ENCODE measurements at regions not wholly inside any gene's neighbourhood (a gene's known extent, or its start where the extent isn't known, plus 50 kb on each side); places are given as distances from the start of the nearest gene placed in this dataset.
"Not testable (repeated sequence)": the region's sequence is repeated elsewhere in the genome, so short reads cannot be mapped to it uniquely, and the experiment has no call there.

DNA sequence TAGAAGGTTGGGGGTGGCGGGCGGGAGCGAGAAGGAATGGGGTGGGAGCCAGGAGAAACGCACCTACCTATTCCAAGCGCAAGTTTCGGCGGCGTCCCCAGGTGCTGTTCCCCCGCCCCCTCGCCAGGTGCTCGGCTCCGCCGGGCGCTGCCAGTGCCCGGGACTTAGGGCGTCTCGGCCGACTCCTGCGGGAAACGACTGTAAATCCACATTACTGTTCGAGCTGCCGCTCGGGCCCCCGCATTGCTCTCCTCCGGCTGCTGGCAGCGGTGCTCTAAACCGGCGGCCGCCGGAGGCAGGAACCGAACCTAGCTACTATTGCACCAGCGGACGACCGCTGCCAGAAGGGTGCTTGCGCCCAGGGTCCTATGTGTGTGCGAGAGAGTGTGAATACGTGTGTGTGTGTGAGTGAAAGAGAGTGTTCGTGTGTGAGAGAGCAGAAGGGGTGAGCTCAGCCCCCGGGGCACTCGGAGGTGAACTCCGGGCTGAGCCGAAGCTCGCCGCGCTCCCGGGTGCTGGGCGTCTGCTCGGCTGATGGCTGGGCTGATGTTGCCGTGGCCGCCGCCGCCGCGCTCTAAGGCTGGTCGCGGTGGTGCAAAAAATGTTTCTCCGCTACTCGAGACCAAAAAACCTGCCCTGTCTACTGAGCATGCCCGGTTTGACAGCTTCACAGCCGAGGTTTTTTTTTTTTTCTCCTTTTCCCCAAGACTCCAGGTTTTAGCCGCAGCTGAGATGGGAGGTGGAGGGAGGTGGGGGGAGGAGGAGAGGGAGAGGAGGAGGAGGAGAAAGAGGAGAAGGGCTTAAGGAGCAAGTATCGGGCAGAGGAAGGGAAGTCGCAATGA, 115.7 kb upstream of the TEX13C start:
- DNase-seq = peak; percentile 11
- Mint-ChIP-seq H3K4me3 (peak overlapping the region; percentile 69), H3K27me3 (ENCODE audit: low read depth) (peaks cover 34% of the 10 kb centered on the region)

DNA sequence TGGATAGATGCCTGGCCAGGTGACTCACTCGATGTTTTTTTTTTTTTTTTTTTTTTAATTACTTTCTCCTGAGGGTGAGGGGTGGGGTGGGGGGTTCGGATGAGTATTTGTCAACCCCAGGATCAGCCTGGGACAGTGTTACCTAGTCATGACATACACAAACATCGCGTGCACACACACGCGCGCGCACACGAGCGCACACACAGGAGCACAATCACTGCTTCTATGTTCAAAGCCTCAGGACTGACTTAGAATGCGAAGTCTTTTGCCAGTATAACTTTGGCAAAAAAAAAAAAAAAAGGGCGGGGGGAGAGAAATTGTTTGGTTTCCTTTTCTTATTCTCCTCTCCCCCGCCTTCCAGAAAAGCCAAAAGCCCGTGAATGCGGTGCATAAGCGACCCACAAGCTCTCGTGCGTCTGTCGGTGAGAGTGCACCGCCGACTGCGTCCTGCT, 115.0 kb upstream of the TEX13C start:
- H3K27ac Mint-ChIP-seq = no peak overlapping the region

More for the DNA sequence above, 115.7 kb upstream of the TEX13C start:
- peaks cover 13% of the 10 kb centered on the region for H3K4me1 Mint-ChIP-seq (ENCODE audit: low read depth)
- H3K9me3 Mint-ChIP-seq = no peaks in the 10 kb centered on the region
- intact Hi-C loops (cut with micrococcal nuclease) = loop anchor here (2.0 to 10.0 kb wide), 3 partner anchors 91 to 989 kb away; no protein-coding TSS in a partner anchor
- H3K36me3 Mint-ChIP-seq (ENCODE audit: low read depth) = no peaks in the 10 kb centered on the region
- CTCF ChIA-PET = no interaction called here
- H3K27ac Mint-ChIP-seq = no peak overlapping the region

DNA sequence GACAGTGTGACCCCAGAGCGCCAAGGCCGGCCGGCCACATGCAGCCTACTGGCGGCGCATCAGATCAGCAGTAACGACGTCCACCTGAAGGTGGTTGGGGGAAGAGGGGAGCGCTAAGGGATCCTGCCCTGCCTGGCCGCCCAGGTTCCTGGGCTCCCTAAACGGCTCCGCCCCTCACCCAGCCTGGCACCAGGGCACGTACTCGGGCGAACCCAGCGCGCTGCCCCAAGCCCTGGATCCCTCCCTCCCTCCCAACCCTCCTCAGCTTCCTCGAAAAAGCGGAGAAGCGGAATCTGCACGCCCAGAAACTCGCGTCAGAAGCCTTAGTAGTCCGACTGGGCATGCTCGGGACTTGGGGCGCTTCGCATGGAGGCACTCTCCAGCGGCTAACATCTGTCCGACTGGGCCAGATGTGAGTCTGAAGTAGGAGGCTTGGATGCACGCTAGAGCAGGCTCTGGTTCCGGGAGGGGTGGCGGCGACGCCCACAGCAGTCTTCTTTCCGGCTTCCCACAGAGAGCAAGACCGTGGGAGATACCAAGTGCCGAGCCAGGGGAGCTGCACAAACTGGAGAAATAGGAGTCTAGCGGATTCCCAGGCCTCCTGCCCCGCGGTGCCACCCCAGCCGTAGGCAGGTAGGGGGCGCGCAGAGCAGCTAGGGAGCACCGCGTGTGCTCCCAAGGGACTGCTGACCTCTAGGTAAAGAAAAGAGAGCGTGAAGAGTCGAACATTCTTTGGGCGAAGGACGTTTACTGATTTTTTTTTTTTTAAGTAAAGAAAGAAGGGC, 114.3 kb upstream of the TEX13C start:
- intact Hi-C loops (cut with micrococcal nuclease) = loop anchor here (2.0 to 10.0 kb wide), 2 partner anchors 89 to 991 kb away; no protein-coding TSS in a partner anchor
- no peaks in the 10 kb centered on the region for H3K9me3 Mint-ChIP-seq
- DNase-seq = peak; percentile 25
- H3K27ac Mint-ChIP-seq = no peak overlapping the region
- H3K27me3 Mint-ChIP-seq (ENCODE audit: low read depth) = peaks cover 34% of the 10 kb centered on the region
- H3K4me1 Mint-ChIP-seq (ENCODE audit: low read depth) = peaks cover 13% of the 10 kb centered on the region
- H3K36me3 Mint-ChIP-seq (ENCODE audit: low read depth) = no peaks in the 10 kb centered on the region
- CTCF ChIA-PET = interaction anchor here (0.6 kb wide), 1 partner anchor 131 kb away, joined by 3 read pairs; no protein-coding TSS in a partner anchor
- H3K4me3 Mint-ChIP-seq = peak overlapping the region; percentile 69

More for the DNA sequence above, 115.0 kb upstream of the TEX13C start:
- no peak for DNase-seq
- CTCF ChIA-PET = no interaction called here
- Mint-ChIP-seq H3K9me3 (no peaks in the 10 kb centered on the region), H3K27me3 (ENCODE audit: low read depth) (peaks cover 34% of the 10 kb centered on the region), H3K4me3 (peak overlapping the region; percentile 69), H3K4me1 (ENCODE audit: low read depth) (peaks cover 13% of the 10 kb centered on the region), H3K36me3 (ENCODE audit: low read depth) (no peaks in the 10 kb centered on the region)
- intact Hi-C loops (cut with micrococcal nuclease) = loop anchor here (2.0 to 10.0 kb wide), 3 partner anchors 90 to 990 kb away; no protein-coding TSS in a partner anchor

DNA sequence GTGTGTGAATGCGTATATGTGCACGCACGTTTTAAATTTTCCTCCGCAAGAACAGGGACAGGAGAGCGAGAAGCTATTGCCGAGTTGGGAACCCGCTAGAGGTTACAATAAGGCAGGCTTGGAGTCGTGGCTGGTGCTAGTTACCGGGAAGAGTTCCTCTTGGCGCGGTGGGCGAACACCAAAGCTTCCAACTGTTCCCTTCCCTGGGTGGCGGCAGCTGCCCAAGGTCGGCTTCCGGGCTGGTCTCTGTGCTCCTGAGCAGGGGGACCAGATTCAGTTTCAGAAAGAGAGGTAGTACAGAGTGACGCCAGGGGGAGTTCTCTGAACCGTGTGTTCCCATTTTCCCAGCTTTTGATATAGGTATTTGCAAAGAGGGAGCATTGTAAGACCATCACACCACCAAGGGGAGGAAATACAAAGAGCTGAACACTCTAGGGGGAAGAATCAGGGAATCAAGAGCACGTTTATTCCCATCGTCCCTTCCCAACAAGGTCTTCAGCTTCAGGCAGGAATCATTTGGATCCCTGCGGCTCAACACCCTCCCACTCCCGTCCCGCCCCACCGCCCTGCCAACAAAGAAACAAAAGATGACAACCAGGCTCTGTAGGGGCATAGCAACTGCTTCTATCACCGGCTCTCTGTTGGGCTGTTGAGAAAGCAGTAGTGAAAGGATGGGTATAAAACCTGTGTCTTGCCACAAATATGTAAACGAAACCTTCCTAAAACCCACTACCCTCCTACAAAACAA, 113.6 kb upstream of the TEX13C start:
- H3K4me1 Mint-ChIP-seq (ENCODE audit: low read depth) = peaks cover 13% of the 10 kb centered on the region
- intact Hi-C loops (cut with micrococcal nuclease) = loop anchor here (2.0 to 10.0 kb wide), 2 partner anchors 89 to 991 kb away; no protein-coding TSS in a partner anchor
- H3K4me3 Mint-ChIP-seq = peak overlapping the region; percentile 69
- no peak overlapping the region for H3K27ac Mint-ChIP-seq
- DNase-seq = peak; percentile 3
- H3K36me3 Mint-ChIP-seq (ENCODE audit: low read depth) = no peaks in the 10 kb centered on the region
- CTCF ChIA-PET = interaction anchor here (0.6 kb wide), 1 partner anchor 131 kb away, joined by 3 read pairs; no protein-coding TSS in a partner anchor
- H3K27me3 Mint-ChIP-seq (ENCODE audit: low read depth) = peaks cover 34% of the 10 kb centered on the region
- no peaks in the 10 kb centered on the region for H3K9me3 Mint-ChIP-seq

DNA sequence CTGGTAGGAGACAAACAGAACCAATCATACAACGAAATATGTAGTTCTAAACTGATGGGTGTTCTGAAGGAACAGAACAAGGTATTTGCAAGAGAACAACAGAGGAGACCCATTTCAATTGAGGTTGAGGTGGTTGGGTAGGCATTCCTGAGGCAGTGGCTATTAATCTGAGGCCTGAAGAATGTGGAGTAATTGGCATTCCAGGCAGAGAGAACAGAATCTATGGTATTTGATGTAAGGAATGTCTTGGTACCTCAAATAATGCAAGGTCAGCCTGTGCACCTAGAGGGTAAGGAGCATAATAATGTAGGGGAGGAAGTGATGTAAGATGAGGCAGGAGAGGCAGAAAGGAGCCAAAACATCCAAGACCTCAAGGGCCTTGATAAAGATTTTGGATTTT, 109.5 kb upstream of the TEX13C start:
- Mint-ChIP-seq H3K27me3 (ENCODE audit: low read depth) (peaks cover 15% of the 10 kb centered on the region), H3K36me3 (ENCODE audit: low read depth) (no peaks in the 10 kb centered on the region), H3K9me3 (no peaks in the 10 kb centered on the region), H3K27ac (no peak overlapping the region), H3K4me1 (ENCODE audit: low read depth) (peaks cover 3% of the 10 kb centered on the region), H3K4me3 (no peak overlapping the region)
- no peak for DNase-seq
- intact Hi-C loops (cut with micrococcal nuclease) = no loop called here
- CTCF ChIA-PET = no interaction called here

DNA sequence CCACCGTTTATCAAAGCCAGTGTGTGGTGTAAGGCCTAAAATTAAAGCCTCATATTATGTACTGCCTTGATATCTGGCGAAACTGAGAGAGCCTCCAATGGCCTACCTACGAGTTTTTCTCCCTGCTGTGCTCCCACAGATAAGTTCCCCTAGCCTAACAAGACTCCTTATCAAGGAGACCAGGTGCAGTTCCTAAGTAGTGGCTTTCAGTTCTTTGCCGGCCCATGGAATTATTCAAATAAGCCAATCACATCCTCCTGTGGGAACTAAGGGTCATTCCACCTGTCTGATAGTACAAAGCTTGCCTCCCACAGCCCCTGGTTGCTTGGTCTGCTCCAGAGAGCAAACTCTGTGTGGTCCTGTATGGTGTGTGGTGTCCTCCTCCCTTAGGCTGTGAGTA, 99.8 kb upstream of the TEX13C start:
- Mint-ChIP-seq H3K27ac (no peak overlapping the region), H3K9me3 (no peaks in the 10 kb centered on the region), H3K27me3 (ENCODE audit: low read depth) (no peaks in the 10 kb centered on the region), H3K4me3 (no peak overlapping the region), H3K4me1 (ENCODE audit: low read depth) (no peaks in the 10 kb centered on the region), H3K36me3 (ENCODE audit: low read depth) (no peaks in the 10 kb centered on the region)
- no peak for DNase-seq
- CTCF ChIA-PET = no interaction called here
- intact Hi-C loops (cut with micrococcal nuclease) = no loop called here

DNA sequence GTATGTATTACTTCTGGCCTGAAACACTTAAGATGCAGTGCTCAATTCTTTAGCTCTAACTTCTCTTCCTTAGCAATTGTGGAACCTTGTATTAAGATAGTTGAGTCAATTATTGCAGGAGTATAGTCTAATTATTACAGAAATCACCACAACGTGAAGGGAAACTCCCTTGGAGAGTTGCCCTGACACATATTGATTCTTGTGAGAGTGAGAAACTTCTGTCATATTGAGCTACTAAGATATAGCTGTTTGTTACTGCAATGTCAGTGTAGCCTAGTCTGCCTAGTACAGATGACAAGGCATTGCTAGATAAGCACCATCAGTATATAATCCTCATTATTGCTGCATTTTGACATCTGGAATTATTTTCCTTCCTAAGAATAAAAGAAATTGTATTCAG, 82.7 kb upstream of the TEX13C start:
- no peak for DNase-seq
- no peaks in the 10 kb centered on the region for H3K9me3 Mint-ChIP-seq
- H3K27ac Mint-ChIP-seq = no peak overlapping the region
- CTCF ChIA-PET = no interaction called here
- intact Hi-C loops (cut with micrococcal nuclease) = no loop called here
- no peak overlapping the region for H3K4me3 Mint-ChIP-seq
- H3K4me1 Mint-ChIP-seq (ENCODE audit: low read depth) = peaks cover 3% of the 10 kb centered on the region
- H3K36me3 Mint-ChIP-seq (ENCODE audit: low read depth) = no peaks in the 10 kb centered on the region
- H3K27me3 Mint-ChIP-seq (ENCODE audit: low read depth) = peaks cover 5% of the 10 kb centered on the region

DNA sequence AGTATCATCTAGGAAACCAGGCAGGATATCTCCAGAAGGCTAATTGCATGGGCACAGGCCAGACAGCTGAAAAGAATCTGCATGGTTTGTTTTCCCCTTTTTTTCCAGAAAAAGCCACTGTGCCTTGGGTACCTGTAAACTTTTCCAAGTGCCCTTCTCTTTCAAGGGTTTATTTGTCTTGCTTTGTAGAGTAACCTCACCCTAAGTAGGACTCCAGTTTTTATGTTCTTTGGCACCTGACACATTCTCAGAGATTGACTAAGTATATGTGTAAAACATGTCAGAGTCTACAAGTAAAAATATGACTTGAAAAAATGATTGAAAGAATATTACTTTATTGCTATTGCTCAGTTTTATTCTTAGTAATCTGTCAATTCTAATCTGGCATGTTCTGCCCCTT, 70.7 kb upstream of the TEX13C start:
- H3K4me1 Mint-ChIP-seq (ENCODE audit: low read depth) = no peaks in the 10 kb centered on the region
- DNase-seq = no peak
- no peaks in the 10 kb centered on the region for H3K36me3 Mint-ChIP-seq (ENCODE audit: low read depth)
- no peak overlapping the region for H3K27ac Mint-ChIP-seq
- H3K9me3 Mint-ChIP-seq = no peaks in the 10 kb centered on the region
- no peaks in the 10 kb centered on the region for H3K27me3 Mint-ChIP-seq (ENCODE audit: low read depth)
- H3K4me3 Mint-ChIP-seq = no peak overlapping the region
- intact Hi-C loops (cut with micrococcal nuclease) = no loop called here
- CTCF ChIA-PET = no interaction called here

DNA sequence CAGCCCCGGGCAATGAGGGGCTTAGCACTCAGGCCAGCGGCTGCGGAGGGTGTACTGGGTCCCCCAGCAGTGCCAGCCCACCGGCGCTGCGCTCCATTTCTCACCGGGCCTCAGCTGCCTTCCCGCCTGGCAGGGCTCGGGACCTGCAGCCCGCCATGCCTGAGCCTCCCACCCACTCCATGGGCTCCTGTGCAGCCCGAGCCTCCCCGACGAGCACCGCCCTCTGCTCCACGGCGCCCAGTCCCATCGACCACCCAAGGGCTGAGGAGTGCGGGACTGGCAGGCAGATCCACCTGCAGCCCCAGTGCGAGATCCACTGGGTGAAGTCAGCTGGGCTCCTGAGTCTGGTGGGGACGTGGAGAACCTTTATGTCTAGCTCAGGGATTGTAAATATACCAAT, 63.9 kb upstream of the TEX13C start:
- H3K4me3 Mint-ChIP-seq; intact Hi-C loops (cut with micrococcal nuclease); H3K27me3 Mint-ChIP-seq (ENCODE audit: low read depth); CTCF ChIA-PET; H3K4me1 Mint-ChIP-seq (ENCODE audit: low read depth); H3K36me3 Mint-ChIP-seq (ENCODE audit: low read depth); H3K27ac Mint-ChIP-seq; DNase-seq; H3K9me3 Mint-ChIP-seq: not testable (repeated sequence)

DNA sequence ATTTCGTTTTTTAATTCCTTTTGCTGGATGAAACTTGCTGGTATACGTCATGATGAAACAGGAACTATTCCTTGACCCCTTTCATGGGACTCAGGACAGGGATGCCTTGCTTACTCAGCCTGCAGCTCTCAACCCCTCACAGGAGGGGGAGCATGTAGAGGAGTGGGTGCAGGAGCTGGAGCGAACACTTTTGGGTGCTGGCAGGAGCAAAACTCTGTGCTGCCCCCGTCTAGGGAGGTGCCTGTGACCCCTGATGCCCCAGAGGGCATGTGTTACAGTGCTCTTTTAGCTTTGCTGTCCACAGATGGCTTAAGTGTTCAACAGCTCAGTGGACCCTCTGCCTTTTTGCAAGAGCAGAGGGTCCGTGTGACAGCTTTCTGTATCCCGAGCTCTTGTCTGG, 56.8 kb upstream of the TEX13C start:
- CTCF ChIA-PET = no interaction called here
- DNase-seq = no peak
- Mint-ChIP-seq H3K27me3 (ENCODE audit: low read depth) (no peaks in the 10 kb centered on the region), H3K4me1 (ENCODE audit: low read depth) (no peaks in the 10 kb centered on the region), H3K36me3 (ENCODE audit: low read depth) (no peaks in the 10 kb centered on the region), H3K4me3 (no peak overlapping the region), H3K9me3 (peaks cover 9% of the 10 kb centered on the region), H3K27ac (no peak overlapping the region)
- intact Hi-C loops (cut with micrococcal nuclease) = no loop called here

DNA sequence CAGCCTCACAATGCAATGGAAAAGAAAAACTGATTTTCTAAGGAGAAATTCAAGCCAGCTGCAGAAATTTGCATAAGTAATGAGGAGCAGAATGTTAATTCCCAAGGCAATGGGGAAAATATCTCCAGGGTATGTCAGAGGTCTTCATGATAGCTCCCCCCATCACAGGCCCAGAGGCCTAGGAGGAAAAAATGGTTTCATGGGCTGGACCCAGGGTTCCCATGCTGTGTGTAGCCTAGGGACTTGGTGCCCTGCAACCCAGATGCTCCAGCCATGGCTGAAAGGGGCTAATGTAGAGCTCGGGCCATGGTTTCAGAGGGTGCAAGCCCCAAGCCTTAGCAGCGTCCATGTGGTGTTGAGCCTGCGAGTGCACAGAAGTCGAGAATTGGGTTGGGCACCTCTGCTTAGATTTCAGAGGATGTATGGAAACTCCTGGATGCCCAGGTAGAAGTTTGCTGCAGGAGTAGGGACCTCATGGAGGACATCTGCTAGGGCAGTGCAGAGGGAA, 53.5 kb upstream of the TEX13C start:
- peaks cover 9% of the 10 kb centered on the region for H3K9me3 Mint-ChIP-seq
- no peaks in the 10 kb centered on the region for H3K4me1 Mint-ChIP-seq (ENCODE audit: low read depth)
- H3K27me3 Mint-ChIP-seq (ENCODE audit: low read depth) = no peaks in the 10 kb centered on the region
- no peaks in the 10 kb centered on the region for H3K36me3 Mint-ChIP-seq (ENCODE audit: low read depth)
- no peak overlapping the region for H3K4me3 Mint-ChIP-seq
- CTCF ChIA-PET = no interaction called here
- intact Hi-C loops (cut with micrococcal nuclease) = no loop called here
- H3K27ac Mint-ChIP-seq = no peak overlapping the region
- no peak for DNase-seq

All from activated naive CD4-positive, alpha-beta T cell treated with anti-CD3 and anti-CD28 coated beads for 36 hours (primary cell).